GM19395 (cell line): ENCODE measurements at regions not wholly inside any gene's neighbourhood (a gene's known extent, or its start where the extent isn't known, plus 50 kb on each side); places are given as distances from the start of the nearest gene placed in this dataset.

Experiments
- ATAC-seq: cut with Tn5 transposase; IDR thresholded peaks from one replicate; pipeline ENCODE4 v1.9.1; 2021; ENCODE audit warnings: mild to moderate bottlenecking, moderate library complexity; ENCODE audit not compliant: unreplicated experiment

GRCh38 chr22:34135749-34136148, 215.5 kb upstream of the LARGE1 start:
- ATAC-seq = no peak

- ATAC-seq = no peak
Measured at GRCh38 chr22:34150023-34150422, 229.7 kb upstream of the LARGE1 start.

GRCh38 chr22:34159491-34159890, 239.2 kb upstream of the LARGE1 start:
- no peak for ATAC-seq

GRCh38 chr22:34160141-34160783, 240.0 kb upstream of the LARGE1 start:
- ATAC-seq = no peak

- ATAC-seq = no peak
Measured at GRCh38 chr22:34161431-34162123, 241.3 kb upstream of the LARGE1 start.

- ATAC-seq = no peak
Measured at GRCh38 chr22:34198976-34199375, 278.7 kb upstream of the LARGE1 start.

- ATAC-seq = no peak
Measured at GRCh38 chr22:34210301-34210700, 290.0 kb upstream of the LARGE1 start.

- ATAC-seq = no peak
Measured at GRCh38 chr22:34214372-34214771, 294.1 kb upstream of the LARGE1 start.

DNA sequence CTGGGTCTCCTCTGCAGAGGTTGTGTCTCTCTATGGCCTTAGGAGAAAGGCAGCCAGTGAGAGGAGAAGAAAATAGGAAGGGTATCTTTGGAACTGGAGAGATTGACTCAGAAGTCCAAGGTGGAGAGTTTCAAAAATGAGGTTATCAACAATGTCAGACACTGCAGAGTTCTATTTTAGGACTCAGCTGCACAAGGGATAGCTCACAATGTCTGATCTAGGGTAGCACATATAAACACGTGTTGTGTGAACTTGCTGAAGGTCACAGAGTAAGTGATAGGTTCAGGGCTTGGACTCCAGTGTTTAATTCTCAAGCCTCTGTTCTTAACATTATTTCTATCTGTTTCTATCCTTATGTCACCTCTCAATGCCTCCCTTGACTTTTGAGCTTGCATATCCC, 305.0 kb upstream of the LARGE1 start:
- ATAC-seq = no peak

- ATAC-seq = no peak
Measured at GRCh38 chr22:34236527-34236926, 316.3 kb upstream of the LARGE1 start.

- ATAC-seq = no peak
Measured at GRCh38 chr22:34239421-34239820, 319.1 kb upstream of the LARGE1 start.

GRCh38 chr22:34243023-34243422, 322.7 kb upstream of the LARGE1 start:
- ATAC-seq = no peak

- ATAC-seq = no peak
Measured at GRCh38 chr22:34255042-34255441, 334.8 kb upstream of the LARGE1 start.

DNA sequence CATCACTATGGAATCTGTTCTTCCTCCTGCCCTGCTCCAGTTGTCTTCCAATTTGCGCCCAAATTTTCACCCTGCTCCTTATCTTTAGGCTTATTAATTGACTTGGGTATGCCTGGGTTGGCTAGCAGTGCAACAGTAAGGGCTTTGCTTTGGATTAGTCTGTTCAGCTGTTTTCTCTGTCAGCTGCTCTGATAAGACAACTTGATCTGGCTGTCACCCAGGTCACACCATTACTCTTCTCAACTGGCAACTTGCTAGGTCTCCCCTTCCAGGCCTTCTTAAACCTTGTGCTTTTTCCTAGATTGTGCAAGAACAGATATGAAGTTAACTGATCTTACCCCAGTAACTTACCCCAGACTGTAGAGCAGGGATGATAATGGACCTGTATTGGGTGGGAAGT, 357.8 kb upstream of the LARGE1 start:
- ATAC-seq = no peak

GRCh38 chr22:34281738-34282137, 361.5 kb upstream of the LARGE1 start:
- no peak for ATAC-seq

DNA sequence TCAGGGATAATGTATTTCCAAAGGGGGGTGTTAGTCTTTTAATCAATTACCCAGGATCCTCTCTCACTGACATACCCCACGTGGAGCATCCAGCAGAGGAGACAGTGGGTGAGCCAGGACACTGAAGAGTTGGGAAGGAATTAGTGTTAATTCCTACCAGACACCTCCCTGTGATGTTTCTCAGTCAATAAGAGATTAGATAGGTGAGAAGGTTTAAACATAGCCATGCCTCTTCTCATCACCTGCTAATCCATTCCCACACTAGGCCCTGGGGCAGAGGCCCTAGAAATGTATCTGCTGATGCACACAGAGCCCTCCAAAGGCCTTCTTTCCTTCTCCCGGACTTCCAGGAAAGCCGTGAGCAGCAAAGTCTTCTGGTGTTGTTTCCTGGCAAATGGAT, 363.6 kb upstream of the LARGE1 start:
- no peak for ATAC-seq

- no peak for ATAC-seq
Measured at GRCh38 chr22:34293324-34293723, 373.0 kb upstream of the LARGE1 start.

- ATAC-seq = no peak
Measured at GRCh38 chr22:34294476-34294875, 374.2 kb upstream of the LARGE1 start.

- ATAC-seq = no peak
Measured at GRCh38 chr22:34294986-34295385, 374.7 kb upstream of the LARGE1 start.

DNA sequence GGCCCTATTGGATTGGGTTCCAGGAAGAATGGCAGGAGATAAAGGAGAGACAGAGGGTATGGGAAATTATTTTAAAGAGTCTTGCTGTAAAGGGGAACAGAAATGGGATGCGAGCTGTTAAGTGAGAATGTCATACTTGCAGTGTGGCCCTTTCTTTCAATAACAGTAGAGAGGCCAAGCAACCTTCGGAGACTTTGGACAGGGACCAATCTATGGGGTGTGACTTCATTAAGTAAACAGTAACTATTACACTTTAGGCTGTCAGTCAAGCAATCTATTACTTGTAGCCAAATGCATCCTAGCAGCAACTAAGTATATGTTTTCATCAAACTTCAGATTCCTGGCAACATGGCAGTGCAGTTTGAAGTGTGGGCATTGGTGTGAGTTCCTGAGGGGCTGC, 376.2 kb upstream of the LARGE1 start:
- ATAC-seq = no peak

- ATAC-seq = no peak
Measured at GRCh38 chr22:34297536-34298120, 377.4 kb upstream of the LARGE1 start.

- no peak for ATAC-seq
Measured at GRCh38 chr22:34299496-34299895, 379.2 kb upstream of the LARGE1 start.
